Mesenchymal stem cell (in vitro differentiated cells and primary cell): ENCODE measurements at regions not wholly inside any gene's neighbourhood (a gene's known extent, or its start where the extent isn't known, plus 50 kb on each side); places are given as distances from the start of the nearest gene placed in this dataset.

ENCODE experiments used
- DNase-seq: peaks from one replicate; pipeline ENCODE4 v3.0.0-alpha.2; 2013
- H2AFZ ChIP-seq: one replicate; pipeline ENCODE4 v1.6.1; 2013; ENCODE audit warnings: low read depth, mild to moderate bottlenecking, control low read depth, inconsistent platforms, low read length, moderate library complexity
- H2AK5ac ChIP-seq: 2 replicates; pipeline ENCODE4 v1.6.1; 2013; ENCODE audit warnings: low read length, moderate library complexity, mild to moderate bottlenecking, inconsistent platforms; ENCODE audit not compliant: severe bottlenecking
- H2BK120ac ChIP-seq: one replicate; pipeline ENCODE4 v1.6.1; 2013; ENCODE audit warnings: low read depth, mild to moderate bottlenecking, inconsistent platforms, low read length, moderate library complexity
- H2BK12ac ChIP-seq, 2 experiments: one replicate each; pipeline ENCODE4 v1.6.1; 2013; ENCODE audit warnings: inconsistent platforms in 2 of 2, low read length in 2 of 2, mild to moderate bottlenecking in 2 of 2, moderate library complexity in 2 of 2, control low read depth in 1 of 2
- H2BK15ac ChIP-seq: one replicate; pipeline ENCODE4 v1.6.1; 2013; ENCODE audit warnings: mild to moderate bottlenecking, low read depth, inconsistent platforms; ENCODE audit not compliant: poor library complexity, severe bottlenecking
- H2BK5ac ChIP-seq: 2 replicates; pipeline ENCODE4 v1.6.1; 2013; ENCODE audit warnings: low read depth, mild to moderate bottlenecking, low read length, control low read depth, inconsistent platforms; ENCODE audit not compliant: poor library complexity, severe bottlenecking
- H3K14ac ChIP-seq, 2 experiments: one replicate each; pipeline ENCODE4 v1.6.1; 2013; ENCODE audit warnings: inconsistent platforms in 2 of 2, low read length in 2 of 2, control low read depth in 1 of 2, mild to moderate bottlenecking in 1 of 2, moderate library complexity in 1 of 2
- H3K18ac ChIP-seq, 2 experiments: one replicate each; pipeline ENCODE4 v1.6.1; 2013; ENCODE audit warnings: inconsistent platforms in 2 of 2, low read length in 2 of 2, control low read depth in 1 of 2, low read depth in 1 of 2, mild to moderate bottlenecking in 1 of 2
- H3K23ac ChIP-seq, 2 experiments: one replicate each; pipeline ENCODE4 v1.6.1; 2013; ENCODE audit warnings: inconsistent platforms in 2 of 2, low read length in 2 of 2, mild to moderate bottlenecking in 2 of 2, moderate library complexity in 2 of 2, control low read depth in 1 of 2
- H3K27ac ChIP-seq: 2 replicates; pipeline ENCODE4 v1.5.1; 2013; ENCODE audit warnings: mild to moderate bottlenecking, moderate library complexity, low read length, control low read depth, inconsistent platforms; ENCODE audit not compliant: poor library complexity, severe bottlenecking
- H3K27me3 ChIP-seq, 2 experiments: 2 replicates each; pipeline versions ENCODE4 v1.6.1 to v1.7.0; 2013; ENCODE audit warnings: low read length in 2 of 2, mild to moderate bottlenecking in 2 of 2, moderate library complexity in 2 of 2, control low read depth in 1 of 2, inconsistent platforms in 1 of 2; ENCODE audit not compliant: control insufficient read depth in 1 of 2, insufficient read depth in 1 of 2
- H3K36me3 ChIP-seq, 2 experiments: 2 replicates each; pipeline versions ENCODE4 v1.6.1 to v1.7.0; 2013; ENCODE audit warnings: low read length in 2 of 2, control low read depth in 1 of 2, inconsistent platforms in 1 of 2, low read depth in 1 of 2, mild to moderate bottlenecking in 1 of 2; ENCODE audit not compliant: insufficient read depth in 2 of 2, control insufficient read depth in 1 of 2
- H3K4ac ChIP-seq, 2 experiments: one replicate each; pipeline ENCODE4 v1.6.1; 2013; ENCODE audit warnings: inconsistent platforms in 2 of 2, low read length in 2 of 2, mild to moderate bottlenecking in 2 of 2, moderate library complexity in 2 of 2, control low read depth in 1 of 2, low read depth in 1 of 2
- H3K4me1 ChIP-seq: 2 replicates; pipeline ENCODE4 v1.6.1; 2013; ENCODE audit warnings: low read depth, low read length, control low read depth; ENCODE audit not compliant: control insufficient read depth, insufficient read depth
- H3K4me2 ChIP-seq: 2 replicates; pipeline ENCODE4 v1.6.1; 2013; ENCODE audit warnings: low read length, mild to moderate bottlenecking, inconsistent platforms; ENCODE audit not compliant: poor library complexity, severe bottlenecking
- H3K4me3 ChIP-seq, 2 experiments: 2 replicates each; pipeline versions ENCODE4 v1.5.1 to v1.7.0; 2013; ENCODE audit warnings: low read length in 2 of 2, mild to moderate bottlenecking in 2 of 2, control low read depth in 1 of 2, low read depth in 1 of 2; ENCODE audit not compliant: insufficient read depth in 1 of 2
- H3K79me1 ChIP-seq: replicated peaks from 2 replicates; pipeline ENCODE4 v1.6.1; 2013; ENCODE audit warnings: mild to moderate bottlenecking, control low read depth, low read length, inconsistent platforms; ENCODE audit not compliant: poor library complexity, severe bottlenecking
- H3K9ac ChIP-seq: 2 replicates; pipeline ENCODE4 v1.7.0; 2013; ENCODE audit warnings: mild to moderate bottlenecking, low read length, moderate library complexity
- H3K9me3 ChIP-seq: 2 replicates; pipeline ENCODE4 v1.7.0; 2013; ENCODE audit warnings: mild to moderate bottlenecking, low read length; ENCODE audit not compliant: control insufficient read depth
- H4K8ac ChIP-seq: one replicate; pipeline ENCODE4 v1.6.1; 2013; ENCODE audit warnings: inconsistent platforms, mild to moderate bottlenecking, low read length, moderate library complexity
- H4K91ac ChIP-seq: one replicate; pipeline ENCODE4 v1.6.1; 2013; ENCODE audit warnings: mild to moderate bottlenecking, low read length, inconsistent platforms
- WGBS: methylation state at CpG from one replicate; pipeline ENCODE4 v1.1.7; 2013; ENCODE audit warnings: mixed read lengths; 5-methylcytosine and 5-hydroxymethylcytosine counted together

DNA sequence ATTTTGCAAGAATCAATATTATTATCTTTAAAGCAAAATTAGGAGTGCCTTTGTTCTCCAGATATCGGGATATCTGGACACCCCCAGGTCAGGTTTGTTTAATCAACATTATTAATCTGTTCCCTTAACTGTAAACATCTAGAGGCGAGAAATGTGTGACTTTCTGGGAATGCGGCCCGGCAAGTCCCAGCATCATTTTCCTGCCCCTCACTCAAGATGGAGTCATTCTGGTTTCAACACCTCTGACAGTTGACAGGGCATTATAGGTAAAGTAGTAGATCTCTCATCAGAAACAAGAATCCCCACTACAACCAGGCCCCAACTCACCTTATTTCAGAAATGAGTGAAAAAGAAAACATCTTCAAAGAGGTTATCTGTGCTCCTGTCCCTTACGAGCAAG lies 331.6 kb upstream of the ZFP42 start:
- H3K9me3 ChIP-seq: peaks cover 3% of the 10 kb centered on the region
- no peak overlapping the region for H3K4ac ChIP-seq

DNA sequence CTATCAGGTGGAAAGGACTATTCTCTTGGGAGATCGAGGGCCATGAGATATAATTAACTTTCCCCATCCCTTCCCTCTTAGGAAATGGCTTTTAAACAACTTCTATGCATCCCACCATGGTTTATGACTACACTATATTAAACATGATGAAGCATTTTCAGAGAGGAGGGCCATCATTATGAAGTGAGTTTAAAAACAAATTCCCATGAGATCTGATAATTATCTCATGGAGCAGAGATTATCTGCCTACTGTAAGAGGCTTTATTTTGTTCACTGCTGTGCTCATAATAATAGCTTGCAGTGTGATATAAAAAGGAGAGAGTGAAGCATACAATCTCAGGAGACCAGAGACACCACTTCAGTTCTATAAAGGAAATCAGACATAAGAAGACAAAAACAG lies 330.5 kb upstream of the ZFP42 start:
- H3K14ac ChIP-seq: no peak overlapping the region
- no peak overlapping the region for H3K18ac ChIP-seq
- 50% methylated on average over 1 of the region's 1 CpG for WGBS

More for the DNA sequence above, 331.6 kb upstream of the ZFP42 start:
- H2BK12ac ChIP-seq: no peak overlapping the region
- H2BK120ac ChIP-seq: no peak overlapping the region
- H3K4me2 ChIP-seq: no peak overlapping the region
- no peak overlapping the region for H2AK5ac ChIP-seq
- no peaks in the 10 kb centered on the region for H3K27me3 ChIP-seq
- H3K18ac ChIP-seq: no peak overlapping the region
- no peak overlapping the region for H3K9ac ChIP-seq
- no peak overlapping the region for H3K27ac ChIP-seq
- DNase-seq: no peak
- no peak overlapping the region for H2AFZ ChIP-seq
- no peak overlapping the region for H4K91ac ChIP-seq
- H3K4me1 ChIP-seq: no peaks in the 10 kb centered on the region
- H3K79me1 ChIP-seq: no peaks in the 10 kb centered on the region
- no peak overlapping the region for H3K14ac ChIP-seq
- no peak overlapping the region for H3K4me3 ChIP-seq
- WGBS: 83% methylated on average over 5 of the region's 5 CpGs
- no peak overlapping the region for H2BK5ac ChIP-seq
- no peak overlapping the region for H3K23ac ChIP-seq
- no peak overlapping the region for H2BK15ac ChIP-seq
- H3K36me3 ChIP-seq: no peaks in the 10 kb centered on the region
- no peak overlapping the region for H4K8ac ChIP-seq

DNA sequence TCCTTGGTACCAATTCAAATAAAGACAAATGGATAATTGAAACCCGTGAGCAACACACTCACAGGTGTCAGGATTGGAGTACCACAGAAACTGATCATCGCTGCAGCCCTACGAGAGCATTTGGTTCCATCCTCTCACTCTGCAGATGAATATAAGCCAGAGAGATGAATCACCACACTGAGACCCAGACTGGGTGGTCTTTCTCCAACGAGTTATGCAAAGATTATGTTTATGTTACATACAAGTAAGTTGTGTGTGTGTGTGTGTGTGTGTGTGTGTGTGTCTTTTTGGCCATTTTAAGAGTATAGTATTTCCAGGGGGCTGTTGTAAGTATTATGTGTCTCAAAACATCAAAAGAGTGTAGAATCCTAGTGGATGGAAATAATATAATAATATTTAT lies 329.5 kb upstream of the ZFP42 start:
- no peak overlapping the region for H3K4ac ChIP-seq
- no peaks in the 10 kb centered on the region for H3K27me3 ChIP-seq
- H4K8ac ChIP-seq: no peak overlapping the region
- DNase-seq: no peak
- no peak overlapping the region for H2AFZ ChIP-seq
- no peak overlapping the region for H2BK5ac ChIP-seq
- H2AK5ac ChIP-seq: no peak overlapping the region
- no peak overlapping the region for H2BK12ac ChIP-seq
- H3K4me2 ChIP-seq: no peak overlapping the region
- H3K9ac ChIP-seq: no peak overlapping the region
- no peak overlapping the region for H3K14ac ChIP-seq
- H3K4me3 ChIP-seq: no peak overlapping the region
- no peaks in the 10 kb centered on the region for H3K36me3 ChIP-seq
- H4K91ac ChIP-seq: no peak overlapping the region
- H3K18ac ChIP-seq: no peak overlapping the region
- no peaks in the 10 kb centered on the region for H3K9me3 ChIP-seq
- H2BK120ac ChIP-seq: no peak overlapping the region
- H3K27ac ChIP-seq: no peak overlapping the region
- no peaks in the 10 kb centered on the region for H3K4me1 ChIP-seq
- WGBS: 79% methylated on average over 4 of the region's 4 CpGs
- no peaks in the 10 kb centered on the region for H3K79me1 ChIP-seq
- H2BK15ac ChIP-seq: no peak overlapping the region
- no peak overlapping the region for H3K23ac ChIP-seq

More for the DNA sequence above, 330.5 kb upstream of the ZFP42 start:
- Histone ChIP-seq H3K23ac (no peak overlapping the region), H2AK5ac (no peak overlapping the region), H3K79me1 (no peaks in the 10 kb centered on the region), H2BK5ac (no peak overlapping the region), H3K4me2 (no peak overlapping the region), H3K27ac (no peak overlapping the region), H2BK12ac (no peak overlapping the region), H3K4ac (no peak overlapping the region), H2AFZ (no peak overlapping the region), H3K4me3 (no peak overlapping the region), H3K4me1 (no peaks in the 10 kb centered on the region), H3K27me3 (no peaks in the 10 kb centered on the region), H3K36me3 (no peaks in the 10 kb centered on the region), H3K9ac (no peak overlapping the region), H4K91ac (no peak overlapping the region), H4K8ac (no peak overlapping the region), H3K9me3 (peaks cover 3% of the 10 kb centered on the region), H2BK120ac (no peak overlapping the region), H2BK15ac (no peak overlapping the region)
- DNase-seq: no peak

DNA sequence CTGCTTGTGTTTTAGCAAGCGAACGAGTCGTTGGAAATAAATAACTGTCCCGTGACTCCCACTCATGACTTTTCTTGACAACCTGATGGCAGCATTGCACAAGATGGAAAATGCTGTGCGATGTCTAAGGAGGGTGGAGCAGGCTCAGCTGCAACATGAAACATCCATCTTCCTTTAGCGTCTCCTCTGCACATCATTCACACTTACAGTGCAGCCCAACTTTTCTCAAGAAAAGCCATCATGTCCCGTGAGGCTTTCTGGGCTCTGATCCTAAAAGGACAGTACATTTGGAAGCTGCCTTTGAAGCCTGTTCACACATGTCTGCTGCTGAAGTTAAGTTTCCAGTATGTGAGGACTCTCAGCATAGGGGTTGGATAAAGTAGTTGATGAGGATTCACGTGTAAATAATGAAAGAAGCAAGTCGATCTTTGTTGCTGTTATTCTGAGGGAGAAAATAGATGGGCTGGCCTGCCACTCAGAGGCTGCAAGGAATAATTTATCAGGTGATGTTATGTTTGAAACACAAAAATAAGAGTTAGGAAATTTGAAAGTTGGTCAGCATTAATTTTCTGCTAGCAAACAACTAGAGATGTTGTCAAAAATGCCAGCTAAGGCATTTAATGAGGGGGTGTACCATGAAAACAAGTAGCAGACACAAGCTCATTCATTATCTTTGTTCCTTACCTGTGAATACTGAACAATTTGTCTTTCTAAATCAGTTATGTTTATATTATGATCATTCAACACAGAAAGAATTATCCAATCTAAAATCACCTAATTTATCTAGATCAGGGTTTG lies 328.7 kb upstream of the ZFP42 start:
- H3K9ac ChIP-seq: peak overlapping the region; percentile 58
- H2BK5ac ChIP-seq: no peak overlapping the region
- no peak overlapping the region for H2AK5ac ChIP-seq
- H3K27me3 ChIP-seq: no peaks in the 10 kb centered on the region
- H3K4me1 ChIP-seq: no peaks in the 10 kb centered on the region
- H3K14ac ChIP-seq: no peak overlapping the region
- no peak overlapping the region for H2BK15ac ChIP-seq
- H3K79me1 ChIP-seq: no peaks in the 10 kb centered on the region
- H3K36me3 ChIP-seq: no peaks in the 10 kb centered on the region
- no peak overlapping the region for H3K23ac ChIP-seq
- H4K8ac ChIP-seq: no peak overlapping the region
- H3K9me3 ChIP-seq: no peaks in the 10 kb centered on the region
- no peak overlapping the region for H2BK12ac ChIP-seq
- H2BK120ac ChIP-seq: no peak overlapping the region
- peak overlapping the region in 1 of 2 experiments; percentile 52 for H3K4me3 ChIP-seq
- H2AFZ ChIP-seq: no peak overlapping the region
- no peak overlapping the region for H3K4me2 ChIP-seq
- no peak overlapping the region for H3K27ac ChIP-seq
- WGBS: 89% methylated on average over 9 of the region's 9 CpGs
- no peak overlapping the region for H4K91ac ChIP-seq
- DNase-seq: peak; percentile 21
- H3K4ac ChIP-seq: no peak overlapping the region
- no peak overlapping the region for H3K18ac ChIP-seq
